ENCODE measurements at regions not wholly inside any gene's neighbourhood (a gene's known extent, or its start where the extent isn't known, plus 50 kb on each side); places are given as distances from the start of the nearest gene placed in this dataset.

DNA sequence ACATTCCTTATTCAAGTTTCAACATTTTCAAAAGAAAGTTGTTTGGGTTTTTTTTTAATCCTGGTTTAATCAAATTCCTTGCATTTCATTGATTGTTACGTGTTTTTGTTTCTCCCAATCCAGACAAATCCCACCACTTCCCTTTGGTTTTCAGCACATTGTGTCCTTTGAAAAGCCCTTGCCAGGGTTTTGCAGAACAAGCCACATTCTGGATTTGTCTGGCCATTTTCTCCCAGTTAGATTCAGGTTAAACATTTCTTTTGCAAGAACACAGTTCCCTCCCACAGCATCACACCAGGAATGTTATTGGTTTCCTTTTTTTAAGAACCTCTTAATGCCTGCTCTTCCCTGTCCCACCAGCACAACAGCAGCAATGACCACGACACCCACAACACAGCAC, 278.0 kb upstream of the SALL1 start:
- DNase-seq (ENCODE audit: extremely low spot score in 2 of 2), result no peak
- H3K36me3 ChIP-seq, result no peaks in the 10 kb centered on the region
- TF ChIP-seq POLR2AphosphoS5 (IDR thresholded peaks at IDR 0.05; ENCODE audit: insufficient read depth in 1 of 2, low read depth in 1 of 2) (no peak), POLR2A (IDR thresholded peaks at IDR 0.05) (no peak)
- TF ChIP-seq, protein P1, sequence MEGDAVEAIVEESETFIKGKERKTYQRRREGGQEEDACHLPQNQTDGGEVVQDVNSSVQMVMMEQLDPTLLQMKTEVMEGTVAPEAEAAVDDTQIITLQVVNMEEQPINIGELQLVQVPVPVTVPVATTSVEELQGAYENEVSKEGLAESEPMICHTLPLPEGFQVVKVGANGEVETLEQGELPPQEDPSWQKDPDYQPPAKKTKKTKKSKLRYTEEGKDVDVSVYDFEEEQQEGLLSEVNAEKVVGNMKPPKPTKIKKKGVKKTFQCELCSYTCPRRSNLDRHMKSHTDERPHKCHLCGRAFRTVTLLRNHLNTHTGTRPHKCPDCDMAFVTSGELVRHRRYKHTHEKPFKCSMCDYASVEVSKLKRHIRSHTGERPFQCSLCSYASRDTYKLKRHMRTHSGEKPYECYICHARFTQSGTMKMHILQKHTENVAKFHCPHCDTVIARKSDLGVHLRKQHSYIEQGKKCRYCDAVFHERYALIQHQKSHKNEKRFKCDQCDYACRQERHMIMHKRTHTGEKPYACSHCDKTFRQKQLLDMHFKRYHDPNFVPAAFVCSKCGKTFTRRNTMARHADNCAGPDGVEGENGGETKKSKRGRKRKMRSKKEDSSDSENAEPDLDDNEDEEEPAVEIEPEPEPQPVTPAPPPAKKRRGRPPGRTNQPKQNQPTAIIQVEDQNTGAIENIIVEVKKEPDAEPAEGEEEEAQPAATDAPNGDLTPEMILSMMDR (IDR thresholded peaks at IDR 0.05), result no peak
- H3K27ac ChIP-seq, result no peak overlapping the region
- no peaks in the 10 kb centered on the region for H3K27me3 ChIP-seq
- no peaks in the 10 kb centered on the region for H3K4me1 ChIP-seq
- intact Hi-C loops (cut with DNase I), result no loop called here
- H3K4me3 ChIP-seq, result no peak overlapping the region
- H3K9me3 ChIP-seq, result no peaks in the 10 kb centered on the region

DNA sequence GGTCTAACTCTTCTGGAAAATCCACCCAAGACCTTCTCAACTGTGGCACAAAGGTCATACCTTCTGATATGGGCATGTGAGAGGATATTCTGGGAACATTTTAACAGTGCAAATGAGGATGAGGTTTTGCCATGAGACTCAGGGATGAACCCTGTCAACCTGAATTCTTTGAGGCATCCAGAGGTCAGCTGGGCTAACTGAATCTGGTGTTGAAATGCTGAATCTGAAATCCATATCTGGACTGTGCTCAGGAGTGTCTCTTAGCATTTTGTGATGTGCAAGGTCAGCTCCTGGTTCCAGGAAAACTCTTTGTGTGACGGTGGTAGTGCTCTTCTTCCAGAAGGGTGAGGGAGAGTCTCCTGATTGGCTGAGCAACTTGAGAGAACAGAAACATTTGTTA, 276.0 kb upstream of the SALL1 start:
- Histone ChIP-seq H3K4me1 (no peaks in the 10 kb centered on the region), H3K4me3 (no peak overlapping the region), H3K27me3 (no peaks in the 10 kb centered on the region), H3K27ac (no peak overlapping the region), H3K36me3 (no peaks in the 10 kb centered on the region), H3K9me3 (no peaks in the 10 kb centered on the region)
- DNase-seq (ENCODE audit: extremely low spot score in 2 of 2), result no peak
- intact Hi-C loops (cut with DNase I), result no loop called here
- no peak for TF ChIP-seq POLR2A (IDR thresholded peaks at IDR 0.05)
- TF ChIP-seq, protein P1 (IDR thresholded peaks at IDR 0.05), result no peak
- no peak for TF ChIP-seq POLR2AphosphoS5 (IDR thresholded peaks at IDR 0.05; ENCODE audit: insufficient read depth in 1 of 2, low read depth in 1 of 2)

DNA sequence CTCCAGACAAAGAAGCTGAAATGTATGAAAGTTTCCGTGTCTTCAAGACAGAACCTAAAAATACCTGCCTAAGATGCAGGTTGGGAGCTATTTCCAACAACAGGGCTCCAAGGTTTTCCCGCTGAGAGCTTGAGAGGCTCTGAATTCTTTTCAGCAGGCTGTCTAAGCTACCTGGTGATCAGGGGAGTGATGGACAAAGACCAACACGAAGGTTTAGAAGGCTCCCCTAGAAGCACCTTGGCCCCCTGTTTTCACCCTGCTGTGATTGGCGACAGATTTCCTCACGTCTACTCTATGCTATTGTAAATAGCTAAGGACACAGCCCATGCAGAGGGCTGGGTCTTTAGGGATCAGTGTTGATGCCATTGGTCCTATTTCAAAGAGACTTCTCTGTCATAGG, 275.2 kb upstream of the SALL1 start:
- no peak for DNase-seq (ENCODE audit: extremely low spot score in 2 of 2)
- Histone ChIP-seq H3K27me3 (no peaks in the 10 kb centered on the region), H3K4me1 (no peaks in the 10 kb centered on the region), H3K36me3 (no peaks in the 10 kb centered on the region), H3K9me3 (no peaks in the 10 kb centered on the region), H3K4me3 (no peak overlapping the region), H3K27ac (no peak overlapping the region)
- no peak for TF ChIP-seq POLR2AphosphoS5 (IDR thresholded peaks at IDR 0.05; ENCODE audit: insufficient read depth in 1 of 2, low read depth in 1 of 2)
- TF ChIP-seq POLR2A (IDR thresholded peaks at IDR 0.05), result no peak
- TF ChIP-seq, protein P1 (IDR thresholded peaks at IDR 0.05), result no peak
- intact Hi-C loops (cut with DNase I), result no loop called here

DNA sequence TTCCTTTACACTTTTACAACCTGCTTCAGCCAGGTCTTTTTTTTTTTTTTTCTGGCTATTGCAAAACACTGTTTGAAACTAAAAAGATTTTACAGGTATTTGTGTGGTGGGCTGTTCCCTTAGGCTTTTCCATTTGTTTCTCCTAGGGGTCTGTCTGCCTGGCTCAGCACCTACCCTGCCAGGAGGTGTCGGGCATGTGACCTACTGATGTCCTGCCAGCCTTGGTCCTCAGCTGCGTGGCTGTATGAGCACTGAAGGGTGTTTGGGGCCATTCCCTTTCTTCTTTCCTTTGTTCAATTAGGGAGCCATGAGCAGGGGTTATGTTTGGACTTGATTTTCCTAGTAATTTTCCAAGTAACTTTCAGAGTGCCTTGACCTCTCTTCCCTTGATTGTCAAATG, 269.2 kb upstream of the SALL1 start:
- DNase-seq (ENCODE audit: extremely low spot score in 2 of 2), result no peak
- H3K4me3 ChIP-seq, result no peak overlapping the region
- no peaks in the 10 kb centered on the region for H3K4me1 ChIP-seq
- H3K36me3 ChIP-seq, result no peaks in the 10 kb centered on the region
- H3K27me3 ChIP-seq, result no peaks in the 10 kb centered on the region
- no peak overlapping the region for H3K27ac ChIP-seq
- TF ChIP-seq, protein P1 (IDR thresholded peaks at IDR 0.05), result no peak
- TF ChIP-seq POLR2AphosphoS5 (IDR thresholded peaks at IDR 0.05; ENCODE audit: insufficient read depth in 1 of 2, low read depth in 1 of 2), result no peak
- no peak for TF ChIP-seq POLR2A (IDR thresholded peaks at IDR 0.05)
- no peaks in the 10 kb centered on the region for H3K9me3 ChIP-seq
- intact Hi-C loops (cut with DNase I), result no loop called here

DNA sequence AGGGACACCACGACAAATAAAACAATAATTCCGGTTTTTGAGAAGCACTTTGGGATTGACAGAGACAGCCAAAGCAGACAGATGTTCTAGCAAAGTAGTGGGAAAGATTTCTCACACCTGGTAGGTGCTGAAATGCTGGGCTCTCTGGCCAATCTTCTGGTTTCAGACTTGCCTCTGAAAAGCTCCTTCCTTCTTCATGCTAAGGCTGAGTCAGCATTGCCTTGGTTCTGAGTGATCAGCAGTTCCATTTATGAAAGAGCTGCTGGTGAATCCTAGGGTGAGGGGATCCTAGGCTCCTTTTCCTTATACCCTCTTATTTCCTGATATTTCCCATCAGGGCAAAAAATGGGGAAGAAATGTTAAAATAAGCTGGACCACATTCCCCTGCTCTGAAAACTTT, 268.7 kb upstream of the SALL1 start:
- Histone ChIP-seq H3K4me3 (no peak overlapping the region), H3K9me3 (no peaks in the 10 kb centered on the region), H3K36me3 (no peaks in the 10 kb centered on the region), H3K27ac (no peak overlapping the region), H3K27me3 (no peaks in the 10 kb centered on the region), H3K4me1 (no peaks in the 10 kb centered on the region)
- intact Hi-C loops (cut with DNase I), result no loop called here
- no peak for DNase-seq (ENCODE audit: extremely low spot score in 2 of 2)
- TF ChIP-seq, protein P1 (IDR thresholded peaks at IDR 0.05), result no peak
- TF ChIP-seq POLR2AphosphoS5 (IDR thresholded peaks at IDR 0.05; ENCODE audit: insufficient read depth in 1 of 2, low read depth in 1 of 2), result no peak
- TF ChIP-seq POLR2A (IDR thresholded peaks at IDR 0.05), result no peak

All from vagina (tissue), 2 donors.